T-cell (primary cell): ENCODE measurements at regions not wholly inside any gene's neighbourhood (a gene's known extent, or its start where the extent isn't known, plus 50 kb on each side); places are given as distances from the start of the nearest gene placed in this dataset.
A peak's percentile ranks its signal among the peaks of the same experiment; 100 is the strongest.

Experiments used
- ATAC-seq, 4 experiments: fragments of 200-7000 bp in 3 of 4; fragments of 150-1000 bp in 1 of 4; cut with Tn5 transposase; replicated peaks in 1 of 4; 1 replicate in 3 of 4; 2 replicates in 1 of 4; pipeline ENCODE4 v1.10.0; 2021; ENCODE audit warnings: moderate library complexity in 3 of 4, mild to moderate bottlenecking in 2 of 4, moderate number of reproducible peaks in 1 of 4
- CTCF ChIA-PET, 2 donors: fragments of 300-600 bp; sonication (Branson Sonifier 250); formaldehyde crosslinking; loops; one replicate each; lab custom pipeline; 2022; ENCODE audit warnings: antibody characterized with exemption in 2 of 2; lab: Charles Lee
- POLR2A ChIA-PET, 2 donors: fragments of 300-600 bp; sonication (Branson Sonifier 250); formaldehyde crosslinking; loops; one replicate each; lab custom pipeline; 2022; ENCODE audit warnings: antibody characterized with exemption in 2 of 2; lab: Charles Lee
- DNase-seq, 35 experiments: peaks; one replicate each; pipeline versions ENCODE4 v3.0.0 to v3.0.0-alpha.2; 2013 to 2023
- H3K27ac ChIP-seq: one replicate; pipeline ENCODE4 v1.5.1; 2013; ENCODE audit warnings: low read length
- H3K27me3 ChIP-seq, 2 experiments: replicated peaks in 1 of 2; 1 replicate in 1 of 2; 2 replicates in 1 of 2; pipeline versions ENCODE4 v1.6.1 to v1.7.0; 2013; ENCODE audit warnings: low read length in 1 of 2, mixed read lengths in 1 of 2; ENCODE audit not compliant: control insufficient read depth in 2 of 2, insufficient read depth in 2 of 2; ENCODE audit errors: extremely low read depth in 1 of 2
- H3K36me3 ChIP-seq, 2 donors: 1 replicate in 1 of 2; 2 replicates in 1 of 2; pipeline versions ENCODE4 v1.6.1 to v1.7.0; 2013; ENCODE audit warnings: low read length in 1 of 2; ENCODE audit not compliant: control insufficient read depth in 2 of 2, insufficient read depth in 1 of 2; ENCODE audit errors: extremely low read depth in 1 of 2
- H3K4me1 ChIP-seq, 2 experiments: 1 replicate in 1 of 2; 2 replicates in 1 of 2; pipeline versions ENCODE4 v1.6.1 to v1.7.0; 2013; ENCODE audit warnings: low read length in 2 of 2, mixed read lengths in 1 of 2; ENCODE audit not compliant: insufficient read depth in 2 of 2, control insufficient read depth in 1 of 2; ENCODE audit errors: extremely low read depth in 1 of 2
- H3K4me3 ChIP-seq, 2 donors: 1 replicate in 1 of 2; 2 replicates in 1 of 2; pipeline versions ENCODE4 v1.5.1 to v1.7.0; 2013; ENCODE audit warnings: mild to moderate bottlenecking in 2 of 2, low read length in 1 of 2, moderate library complexity in 1 of 2; ENCODE audit not compliant: control insufficient read depth in 1 of 2; ENCODE audit errors: extremely low read depth in 1 of 2
- H3K9me3 ChIP-seq: 2 replicates; pipeline ENCODE4 v1.7.0; 2013
- H3K27ac Mint-ChIP-seq, 2 donors: one replicate each; pipeline ENCODE4 v1.8.0; 2020 to 2021; ENCODE audit warnings: mild to moderate bottlenecking in 2 of 2, mixed read lengths in 2 of 2
- H3K27me3 Mint-ChIP-seq, 2 donors: one replicate each; pipeline ENCODE4 v1.8.0; 2021 to 2022; ENCODE audit warnings: mixed read lengths in 2 of 2
- H3K36me3 Mint-ChIP-seq: one replicate; pipeline ENCODE4 v1.8.0; 2021; ENCODE audit warnings: mixed read lengths
- H3K4me1 Mint-ChIP-seq, 3 donors: one replicate each; pipeline ENCODE4 v1.8.0; 2020 to 2022; ENCODE audit warnings: mixed read lengths in 3 of 3, mild to moderate bottlenecking in 1 of 3
- H3K4me3 Mint-ChIP-seq, 3 donors: one replicate each; pipeline ENCODE4 v1.8.0; 2020 to 2022; ENCODE audit warnings: mild to moderate bottlenecking in 3 of 3, mixed read lengths in 3 of 3, moderate library complexity in 3 of 3
- H3K9me3 Mint-ChIP-seq, 3 donors: one replicate each; pipeline ENCODE4 v1.8.0; 2020 to 2022; ENCODE audit warnings: mixed read lengths in 3 of 3
- WGBS: methylation state at CpG from one replicate; pipeline ENCODE4 v1.1.5; 2013; ENCODE audit warnings: missing lambda C conversion rate; ENCODE audit not compliant: insufficient coverage; 5-methylcytosine and 5-hydroxymethylcytosine counted together

GRCh38 chr2:30362468-30363081, 84.5 kb upstream of the LCLAT1 start:
- POLR2A ChIA-PET, result interaction anchor here in 1 of 2 donors (0.5 to 0.6 kb wide), 2 partner anchors 21 to 197 kb away, joined by 3 to 11 read pairs; no protein-coding TSS in a partner anchor
- H3K4me1 Mint-ChIP-seq, result peaks cover 55 to 67% (median 58%) of the 10 kb centered on the region in 3 donors
- H3K4me1 ChIP-seq, result peaks cover 38 to 46% of the 10 kb centered on the region in 2 experiments
- no peak overlapping the region for H3K4me3 ChIP-seq
- no peaks in the 10 kb centered on the region for H3K9me3 ChIP-seq
- 100% methylated on average over 2 of the region's 4 CpGs for WGBS
- peak overlapping the region in 1 of 3 donors; percentile 49 for H3K4me3 Mint-ChIP-seq
- CTCF ChIA-PET, result no interaction called here
- no peaks in the 10 kb centered on the region for H3K9me3 Mint-ChIP-seq
- no peaks in the 10 kb centered on the region for H3K36me3 Mint-ChIP-seq
- no peaks in the 10 kb centered on the region for H3K36me3 ChIP-seq
- H3K27ac ChIP-seq, result peak overlapping the region; percentile 63
- no peaks in the 10 kb centered on the region for H3K27me3 Mint-ChIP-seq
- ATAC-seq, result peak in 1 of 4 experiments; percentile 21
- no peaks in the 10 kb centered on the region for H3K27me3 ChIP-seq
- no peak for DNase-seq
- peak overlapping the region; percentile 44 to 89 for H3K27ac Mint-ChIP-seq

- no peak overlapping the region for H3K4me3 Mint-ChIP-seq
- H3K36me3 Mint-ChIP-seq, result no peaks in the 10 kb centered on the region
- ATAC-seq (no peak), DNase-seq (no peak)
- H3K4me1 Mint-ChIP-seq, result peaks cover 55 to 67% (median 58%) of the 10 kb centered on the region in 3 donors
- Histone ChIP-seq H3K4me3 (no peak overlapping the region), H3K9me3 (no peaks in the 10 kb centered on the region), H3K4me1 (peaks cover 38 to 47% of the 10 kb centered on the region in 2 experiments), H3K27me3 (no peaks in the 10 kb centered on the region), H3K27ac (no peak overlapping the region), H3K36me3 (no peaks in the 10 kb centered on the region)
- no peaks in the 10 kb centered on the region for H3K9me3 Mint-ChIP-seq
- ChIA-PET POLR2A (interaction anchor here (0.6 kb wide), 2 partner anchors 14 to 29 kb away, joined by 3 to 5 read pairs; no protein-coding TSS in a partner anchor), CTCF (no interaction called here)
- peak overlapping the region in 1 of 2 donors; percentile 55 for H3K27ac Mint-ChIP-seq
- no peaks in the 10 kb centered on the region for H3K27me3 Mint-ChIP-seq
- WGBS, result no CpG with 5 or more reads among the region's 3 CpGs
Observed at GRCh38 chr2:30363406-30363805, 83.6 kb upstream of the LCLAT1 start.

- no peak overlapping the region for H3K27ac ChIP-seq
- no peak overlapping the region for H3K4me3 Mint-ChIP-seq
- H3K4me1 ChIP-seq, result peaks cover 38 to 40% of the 10 kb centered on the region in 2 experiments
- H3K27ac Mint-ChIP-seq, result no peak overlapping the region
- no peaks in the 10 kb centered on the region for H3K27me3 ChIP-seq
- H3K4me3 ChIP-seq, result no peak overlapping the region
- POLR2A ChIA-PET, result interaction anchor here in 1 of 2 donors (0.6 kb wide), 1 partner anchor 151 kb away, joined by 9 read pairs; no protein-coding TSS in a partner anchor
- no peaks in the 10 kb centered on the region for H3K9me3 Mint-ChIP-seq
- no peak for DNase-seq
- no peaks in the 10 kb centered on the region for H3K36me3 ChIP-seq
- CTCF ChIA-PET, result no interaction called here
- H3K27me3 Mint-ChIP-seq, result no peaks in the 10 kb centered on the region
- H3K4me1 Mint-ChIP-seq, result peaks cover 48 to 56% (median 50%) of the 10 kb centered on the region in 3 donors
- no peaks in the 10 kb centered on the region for H3K9me3 ChIP-seq
- 98% methylated on average over 5 of the region's 10 CpGs for WGBS
- ATAC-seq, result no peak
- no peaks in the 10 kb centered on the region for H3K36me3 Mint-ChIP-seq
Observed at GRCh38 chr2:30365201-30365600, 81.8 kb upstream of the LCLAT1 start.

GRCh38 chr2:30366199-30366691, 80.8 kb upstream of the LCLAT1 start:
- Mint-ChIP-seq H3K27ac (peak overlapping the region; percentile 15 to 89), H3K4me3 (peak overlapping the region in 1 of 3 donors; percentile 22), H3K4me1 (peaks cover 39 to 47% (median 41%) of the 10 kb centered on the region in 3 donors), H3K36me3 (no peaks in the 10 kb centered on the region), H3K9me3 (no peaks in the 10 kb centered on the region), H3K27me3 (no peaks in the 10 kb centered on the region)
- WGBS, result 43% methylated on average over 8 of the region's 10 CpGs
- Histone ChIP-seq H3K36me3 (no peaks in the 10 kb centered on the region), H3K4me3 (peak overlapping the region in 1 of 2 donors; percentile 3), H3K27ac (no peak overlapping the region), H3K4me1 (peaks cover 29 to 32% of the 10 kb centered on the region in 2 experiments), H3K27me3 (no peaks in the 10 kb centered on the region), H3K9me3 (no peaks in the 10 kb centered on the region)
- ChIA-PET POLR2A (no interaction called here), CTCF (no interaction called here)
- DNase-seq (peak in 15 of 35 experiments; percentile 3 to 47 (median 16)), ATAC-seq (peak; percentile 74 to 87 (median 80))

- 97% methylated on average over 6 of the region's 9 CpGs for WGBS
- no peaks in the 10 kb centered on the region for H3K36me3 Mint-ChIP-seq
- H3K4me3 ChIP-seq, result no peak overlapping the region
- no peaks in the 10 kb centered on the region for H3K9me3 ChIP-seq
- peak overlapping the region in 1 of 2 donors; percentile 61 for H3K27ac Mint-ChIP-seq
- peaks cover 19 to 22% of the 10 kb centered on the region in 2 experiments for H3K4me1 ChIP-seq
- no peaks in the 10 kb centered on the region for H3K27me3 Mint-ChIP-seq
- H3K36me3 ChIP-seq, result no peaks in the 10 kb centered on the region
- H3K27ac ChIP-seq, result no peak overlapping the region
- DNase-seq (no peak), ATAC-seq (no peak)
- H3K4me1 Mint-ChIP-seq, result peaks cover 26 to 35% (median 29%) of the 10 kb centered on the region in 3 donors
- H3K4me3 Mint-ChIP-seq, result no peak overlapping the region
- CTCF ChIA-PET, result interaction anchor here in 1 of 2 donors (0.6 kb wide), 1 partner anchor 45 kb away, joined by 3 read pairs; no protein-coding TSS in a partner anchor
- POLR2A ChIA-PET, result interaction anchor here in 1 of 2 donors (0.6 kb wide), 1 partner anchor 214 kb away, joined by 3 read pairs; no protein-coding TSS in a partner anchor
- H3K27me3 ChIP-seq, result no peaks in the 10 kb centered on the region
- H3K9me3 Mint-ChIP-seq, result no peaks in the 10 kb centered on the region
Observed at GRCh38 chr2:30367232-30368070, 79.6 kb upstream of the LCLAT1 start.

- no peak for DNase-seq
- H3K4me3 ChIP-seq, result no peak overlapping the region
- Mint-ChIP-seq H3K9me3 (no peaks in the 10 kb centered on the region), H3K36me3 (no peaks in the 10 kb centered on the region), H3K27ac (no peak overlapping the region), H3K4me1 (peaks cover 19 to 27% (median 22%) of the 10 kb centered on the region in 3 donors), H3K4me3 (no peak overlapping the region), H3K27me3 (no peaks in the 10 kb centered on the region)
- ATAC-seq, result no peak
- no peaks in the 10 kb centered on the region for H3K27me3 ChIP-seq
- no peaks in the 10 kb centered on the region for H3K9me3 ChIP-seq
- peaks cover 13 to 17% of the 10 kb centered on the region in 2 experiments for H3K4me1 ChIP-seq
- WGBS, result 86% methylated on average over 3 of the region's 5 CpGs
- ChIA-PET POLR2A (interaction anchor here in 1 of 2 donors (0.6 kb wide), 1 partner anchor 109 kb away, joined by 4 read pairs; no protein-coding TSS in a partner anchor), CTCF (no interaction called here)
- no peaks in the 10 kb centered on the region for H3K36me3 ChIP-seq
- H3K27ac ChIP-seq, result no peak overlapping the region
Observed at GRCh38 chr2:30368258-30368657, 78.8 kb upstream of the LCLAT1 start.
